ENCODE measurements at regions not wholly inside any gene's neighbourhood (a gene's known extent, or its start where the extent isn't known, plus 50 kb on each side); places are given as distances from the start of the nearest gene placed in this dataset.
A peak's percentile ranks its signal among the peaks of the same experiment; 100 is the strongest.
"Not testable (repeated sequence)": the region's sequence is repeated elsewhere in the genome, so short reads cannot be mapped to it uniquely, and the experiment has no call there.

GRCh38 chr3:10694179-10694578 lies 121.8 kb upstream of the SLC6A11 start:
- DNase-seq (ENCODE audit: low spot score): no peak
- H3K4me1 Mint-ChIP-seq: peaks cover 8% of the 10 kb centered on the region
- peaks cover 2% of the 10 kb centered on the region for H3K9me3 Mint-ChIP-seq
- Histone ChIP-seq H3K27ac (no peak overlapping the region), H3K4me1 (no peaks in the 10 kb centered on the region), H3K9ac (no peak overlapping the region), H3K79me2 (ENCODE audit: low read depth) (no peaks in the 10 kb centered on the region), H3K36me3 (no peaks in the 10 kb centered on the region), H4K20me1 (ENCODE audit: low read depth) (no peaks in the 10 kb centered on the region), H2AFZ (replicated peaks) (no peak overlapping the region), H3F3A (ENCODE audit: low read depth) (peaks cover 5% of the 10 kb centered on the region), H3K4me3 (no peak overlapping the region), H3K9me3 (ENCODE audit: low read depth) (no peaks in the 10 kb centered on the region), H3K4me2 (no peak overlapping the region), H3K27me3 (peaks cover 1% of the 10 kb centered on the region)
- H3K27ac Mint-ChIP-seq: no peak overlapping the region
- no peak overlapping the region for H3K4me3 Mint-ChIP-seq
- no peaks in the 10 kb centered on the region for H3K36me3 Mint-ChIP-seq
- TF ChIP-seq EZH2phosphoT487 (IDR thresholded peaks at IDR 0.05) (no peak), EZH2 (IDR thresholded peaks at IDR 0.05) (no peak), CTCF (IDR thresholded peaks at IDR 0.05) (no peak)
- peaks cover 4% of the 10 kb centered on the region for H3K27me3 Mint-ChIP-seq (ENCODE audit: insufficient read depth, low read depth)

GRCh38 chr3:10695186-10695585 lies 120.8 kb upstream of the SLC6A11 start:
- not testable (repeated sequence) for H3K79me2 ChIP-seq (ENCODE audit: low read depth); H3K4me2 ChIP-seq; H3K4me1 ChIP-seq; H3K36me3 Mint-ChIP-seq; H4K20me1 ChIP-seq (ENCODE audit: low read depth); H3F3A ChIP-seq (ENCODE audit: low read depth); H3K4me3 ChIP-seq; H3K27me3 Mint-ChIP-seq (ENCODE audit: insufficient read depth, low read depth); H3K4me1 Mint-ChIP-seq; H3K36me3 ChIP-seq; DNase-seq (ENCODE audit: low spot score); H2AFZ ChIP-seq (replicated peaks); H3K4me3 Mint-ChIP-seq; H3K27ac Mint-ChIP-seq; H3K9ac ChIP-seq; H3K9me3 ChIP-seq (ENCODE audit: low read depth); H3K9me3 Mint-ChIP-seq; H3K27ac ChIP-seq
- peaks cover 11% of the 10 kb centered on the region for H3K27me3 ChIP-seq

- Mint-ChIP-seq H3K36me3 (no peaks in the 10 kb centered on the region), H3K27me3 (ENCODE audit: insufficient read depth, low read depth) (peaks cover 2% of the 10 kb centered on the region), H3K27ac (no peak overlapping the region), H3K4me1 (peaks cover 6% of the 10 kb centered on the region), H3K4me3 (no peak overlapping the region), H3K9me3 (peaks cover 2% of the 10 kb centered on the region)
- Histone ChIP-seq H3K9me3 (ENCODE audit: low read depth) (no peaks in the 10 kb centered on the region), H3K27me3 (peaks cover 17% of the 10 kb centered on the region), H3K36me3 (no peaks in the 10 kb centered on the region), H3K4me1 (no peaks in the 10 kb centered on the region), H3K9ac (no peak overlapping the region), H3K4me3 (no peak overlapping the region), H3K79me2 (ENCODE audit: low read depth) (no peaks in the 10 kb centered on the region), H2AFZ (replicated peaks) (no peak overlapping the region), H4K20me1 (ENCODE audit: low read depth) (no peaks in the 10 kb centered on the region), H3K27ac (no peak overlapping the region), H3K4me2 (no peak overlapping the region), H3F3A (ENCODE audit: low read depth) (peaks cover 5% of the 10 kb centered on the region)
- TF ChIP-seq CTCF (IDR thresholded peaks at IDR 0.05) (no peak), EZH2phosphoT487 (IDR thresholded peaks at IDR 0.05) (no peak), EZH2 (IDR thresholded peaks at IDR 0.05) (no peak)
- DNase-seq (ENCODE audit: low spot score): no peak
Measured at GRCh38 chr3:10695595-10696285, 120.3 kb upstream of the SLC6A11 start.

- Histone ChIP-seq H4K20me1 (ENCODE audit: low read depth) (no peaks in the 10 kb centered on the region), H3K4me1 (no peaks in the 10 kb centered on the region), H3K79me2 (ENCODE audit: low read depth) (no peaks in the 10 kb centered on the region), H3K9me3 (ENCODE audit: low read depth) (no peaks in the 10 kb centered on the region), H3K27ac (no peak overlapping the region), H3F3A (ENCODE audit: low read depth) (peaks cover 5% of the 10 kb centered on the region), H2AFZ (replicated peaks) (no peak overlapping the region), H3K36me3 (no peaks in the 10 kb centered on the region), H3K27me3 (peaks cover 35% of the 10 kb centered on the region), H3K4me2 (no peak overlapping the region), H3K9ac (no peak overlapping the region), H3K4me3 (no peak overlapping the region)
- TF ChIP-seq EZH2phosphoT487 (IDR thresholded peaks at IDR 0.05): no peak
- no peak for TF ChIP-seq CTCF (IDR thresholded peaks at IDR 0.05)
- TF ChIP-seq EZH2 (IDR thresholded peaks at IDR 0.05): no peak
- H3K36me3 Mint-ChIP-seq: no peaks in the 10 kb centered on the region
- peak; percentile 50 for DNase-seq (ENCODE audit: low spot score)
- no peak overlapping the region for H3K27ac Mint-ChIP-seq
- peaks cover 2% of the 10 kb centered on the region for H3K27me3 Mint-ChIP-seq (ENCODE audit: insufficient read depth, low read depth)
- peaks cover 9% of the 10 kb centered on the region for H3K4me1 Mint-ChIP-seq
- H3K9me3 Mint-ChIP-seq: peaks cover 2% of the 10 kb centered on the region
- no peak overlapping the region for H3K4me3 Mint-ChIP-seq
Measured at GRCh38 chr3:10697918-10698317, 118.1 kb upstream of the SLC6A11 start.
